CD4-positive, alpha-beta T cell treated with Interleukin-4 for 4 hours (primary cell): ENCODE measurements at regions not wholly inside any gene's neighbourhood (a gene's known extent, or its start where the extent isn't known, plus 50 kb on each side); places are given as distances from the start of the nearest gene placed in this dataset.

Experiments used
- DNase-seq: peaks from one replicate; pipeline ENCODE4 v3.0.0-alpha.2; 2020

DNA sequence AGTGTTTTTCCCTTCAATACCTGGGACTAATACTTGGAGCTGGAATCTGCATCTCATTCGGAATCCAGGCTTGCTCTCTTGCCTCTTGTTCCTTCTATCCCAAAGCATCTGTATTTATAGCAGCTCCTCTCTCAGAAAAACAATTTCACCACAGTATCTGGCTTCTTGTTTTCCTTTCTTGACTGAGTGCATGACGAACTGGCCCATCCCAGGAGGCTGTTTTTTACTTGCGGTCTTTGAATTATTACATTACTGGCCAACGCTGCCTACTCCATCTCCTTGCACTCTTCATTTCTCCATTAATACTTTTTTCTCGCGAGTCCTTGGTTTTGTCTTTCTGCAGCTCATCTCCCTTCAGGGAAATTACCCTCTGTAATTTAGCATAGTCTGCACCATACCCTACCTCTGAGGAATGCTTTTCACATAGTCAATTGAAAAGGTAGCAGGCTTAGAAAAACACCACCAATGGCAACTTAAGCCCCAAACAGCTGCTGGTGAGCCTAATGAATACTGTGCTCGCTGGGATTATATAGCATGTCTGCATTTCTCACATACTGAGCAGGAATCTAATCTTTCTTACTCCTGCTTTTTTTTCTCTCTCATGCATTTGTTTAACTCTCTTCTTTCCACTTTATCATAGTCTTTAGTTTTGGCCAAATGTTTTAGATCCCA is 277.4 kb upstream of the SESN3 start:
- DNase-seq: no peak

- DNase-seq: peak; percentile 5
Observed at GRCh38 chr11:95507794-95508193, 276.8 kb upstream of the SESN3 start.

DNA sequence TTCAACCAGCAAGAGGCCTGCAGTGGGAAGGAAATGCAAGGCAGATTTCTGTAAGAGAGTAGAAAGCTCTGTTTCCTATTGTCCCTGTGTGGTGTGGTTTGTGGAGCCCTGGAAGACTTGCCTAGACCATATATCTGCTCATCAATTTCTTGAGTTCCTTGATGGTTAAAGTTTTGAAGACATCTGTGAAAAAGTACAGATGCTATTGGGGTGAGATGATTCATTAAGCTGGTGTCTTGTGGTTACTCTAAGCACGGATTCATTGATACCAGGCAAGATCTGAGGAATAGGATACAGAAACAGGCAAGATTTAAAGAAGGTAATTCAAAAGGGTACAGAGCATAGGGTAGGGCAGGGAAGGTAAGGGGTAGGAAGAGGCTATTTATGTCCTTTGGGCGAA is 275.8 kb upstream of the SESN3 start:
- DNase-seq: no peak

- no peak for DNase-seq
Observed at GRCh38 chr11:95505927-95506426, 275.0 kb upstream of the SESN3 start.

DNA sequence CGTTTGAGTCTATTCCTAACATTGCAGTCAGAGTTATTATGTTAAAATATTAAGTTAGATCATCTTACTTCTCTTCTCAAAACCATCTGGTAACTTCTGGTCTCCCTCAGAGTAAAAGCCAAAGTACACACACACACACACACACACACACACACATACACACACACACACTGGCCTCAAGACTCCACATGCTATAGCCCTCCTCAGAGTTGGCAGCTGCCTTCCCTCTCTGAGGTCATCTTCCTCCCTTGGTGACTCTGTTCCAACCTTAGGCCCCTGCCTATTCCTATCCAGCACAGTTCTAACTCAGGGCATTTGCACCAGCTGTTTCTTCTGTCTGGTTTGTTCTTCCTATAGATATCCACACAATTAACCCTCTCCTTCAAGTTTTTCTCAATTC is 272.0 kb upstream of the SESN3 start:
- no peak for DNase-seq

- DNase-seq: no peak
Observed at GRCh38 chr11:95502522-95502921, 271.5 kb upstream of the SESN3 start.

DNA sequence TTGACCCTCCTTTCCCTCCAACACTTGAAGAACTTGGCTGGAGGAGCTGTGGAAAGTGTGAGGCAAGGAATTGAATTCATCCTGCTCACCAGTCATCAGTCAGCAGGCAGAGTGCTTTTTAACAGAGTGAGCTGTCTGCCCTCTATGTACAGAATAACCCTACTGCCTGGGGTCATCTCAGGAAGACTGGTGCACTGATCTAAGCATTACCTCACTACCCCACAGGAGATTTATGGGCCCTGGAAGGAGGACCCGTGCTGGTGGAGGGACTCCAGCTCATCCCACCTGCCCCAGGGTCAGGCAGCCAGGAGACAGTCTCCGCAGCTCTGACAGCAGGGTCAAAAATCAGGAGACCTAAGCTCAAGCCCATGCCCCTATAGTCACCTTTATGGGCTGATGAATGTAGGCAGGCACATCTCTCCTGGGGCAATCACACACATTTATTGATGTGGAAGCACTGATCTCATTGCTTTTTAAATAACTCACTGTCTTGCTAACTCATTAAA is 270.8 kb upstream of the SESN3 start:
- DNase-seq: no peak

DNA sequence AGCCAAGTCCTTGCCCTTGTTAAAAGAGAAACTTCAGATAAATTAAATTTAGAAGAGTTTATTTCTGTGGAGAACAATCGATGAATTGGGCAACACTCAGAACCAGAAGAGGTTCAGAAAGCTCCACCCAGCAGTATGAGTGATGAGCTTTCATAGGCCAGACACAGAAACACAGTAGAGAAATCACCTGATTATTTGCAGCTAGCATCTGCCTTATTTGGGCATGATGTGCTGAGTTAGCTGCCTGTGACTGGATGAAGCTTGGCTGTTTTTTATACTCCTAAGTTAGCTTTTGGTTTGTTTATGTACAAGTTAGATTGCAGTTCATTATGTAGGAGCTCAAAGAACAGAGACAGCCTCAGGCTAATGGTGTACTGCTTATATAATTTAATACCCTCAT is 269.5 kb upstream of the SESN3 start:
- DNase-seq: no peak

- no peak for DNase-seq
Observed at GRCh38 chr11:95499516-95500135, 268.6 kb upstream of the SESN3 start.

DNA sequence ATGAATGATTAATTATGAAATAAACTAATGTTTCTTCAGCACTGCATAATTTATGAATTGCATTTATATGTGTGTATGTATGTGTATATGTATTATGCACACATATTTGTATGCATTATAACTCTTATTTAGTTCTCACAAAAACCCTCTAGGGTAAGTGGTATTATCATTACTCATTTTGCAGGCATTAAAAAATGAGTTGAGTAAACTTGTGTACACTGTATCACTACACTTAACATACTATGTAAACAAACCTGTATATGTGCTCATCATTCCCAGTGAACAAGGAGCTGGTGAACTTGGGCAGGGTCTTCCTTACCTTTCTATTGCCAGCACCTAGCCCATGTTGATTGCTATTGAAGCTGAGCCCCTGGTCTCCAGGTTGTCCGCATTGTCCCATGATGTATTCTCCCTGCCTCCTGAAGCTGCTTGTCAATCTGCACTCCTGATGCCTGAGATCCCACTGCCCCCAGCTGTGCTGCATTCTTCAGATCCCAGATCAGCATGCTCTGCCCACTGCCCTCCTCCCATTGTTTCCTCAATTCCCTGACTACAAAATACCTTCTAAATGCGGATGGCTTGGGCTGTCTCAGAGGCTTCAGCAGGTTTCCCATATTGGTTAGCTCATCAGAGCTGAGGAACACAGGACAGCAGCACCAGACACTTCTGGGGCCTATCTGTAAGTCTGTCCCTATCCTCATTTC is 267.9 kb upstream of the SESN3 start:
- DNase-seq: no peak

GRCh38 chr11:95496901-95497300 is 265.9 kb upstream of the SESN3 start:
- no peak for DNase-seq

- DNase-seq: no peak
Observed at GRCh38 chr11:95495706-95496105, 264.7 kb upstream of the SESN3 start.

DNA sequence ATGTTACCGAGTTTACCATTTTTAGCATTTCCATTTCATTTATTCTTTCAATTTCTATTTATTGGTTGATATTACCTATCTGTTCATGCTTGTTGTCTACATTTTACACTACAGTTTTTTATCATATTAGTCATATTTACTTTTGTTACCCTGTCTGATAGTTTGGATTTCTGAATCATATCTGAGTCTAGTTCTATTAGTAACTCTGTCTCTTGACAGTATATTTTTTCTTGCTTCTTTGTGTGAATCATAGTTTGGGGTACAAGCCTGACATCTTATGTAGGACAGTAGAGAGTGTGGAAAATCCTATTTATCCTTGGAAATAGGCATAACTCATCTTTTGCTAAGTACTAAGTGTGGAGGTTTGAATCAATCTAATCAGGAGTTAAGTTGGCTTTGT is 263.9 kb upstream of the SESN3 start:
- no peak for DNase-seq

DNA sequence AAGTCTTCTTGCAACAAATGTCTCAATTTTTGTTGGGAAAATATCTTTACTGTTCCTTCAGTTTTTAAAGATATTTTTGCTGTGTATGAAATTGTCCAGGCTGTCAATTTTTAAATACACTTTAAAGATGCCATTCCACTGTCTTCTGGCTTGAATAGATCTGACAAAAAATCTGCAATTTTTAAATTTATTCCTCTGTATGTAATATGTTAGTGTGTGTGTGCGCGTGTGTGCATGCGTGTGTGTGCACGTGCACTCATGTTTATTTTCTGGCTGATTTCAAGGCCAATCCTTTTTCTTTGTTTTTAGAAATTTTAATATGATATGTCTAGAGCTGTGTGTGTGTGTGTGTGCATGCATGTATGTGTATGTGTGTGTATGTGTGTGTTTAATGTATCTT is 263.2 kb upstream of the SESN3 start:
- DNase-seq: no peak

DNA sequence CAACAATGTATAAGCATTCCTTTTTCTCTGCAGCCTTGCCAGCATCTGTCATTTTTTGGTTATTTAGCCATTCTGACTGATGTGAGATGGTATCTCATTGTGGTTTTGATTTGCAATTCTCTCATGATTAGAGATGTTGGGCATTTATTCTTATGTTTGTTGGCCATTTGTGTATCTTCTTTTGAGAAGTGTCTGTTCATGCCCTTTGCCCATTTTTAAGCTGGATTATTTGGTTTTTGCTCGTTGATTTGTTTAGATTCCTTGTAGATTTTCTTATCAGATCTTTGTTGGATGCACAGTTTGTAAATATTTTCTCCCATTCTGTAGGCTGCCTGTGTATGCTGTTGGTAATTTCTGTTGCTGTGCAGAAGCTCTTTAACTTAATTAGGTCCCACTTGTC is 259.6 kb upstream of the SESN3 start:
- no peak for DNase-seq

- DNase-seq: no peak
Observed at GRCh38 chr11:95487938-95488337, 256.9 kb upstream of the SESN3 start.

- DNase-seq: no peak
Observed at GRCh38 chr11:95487391-95487790, 256.4 kb upstream of the SESN3 start.

DNA sequence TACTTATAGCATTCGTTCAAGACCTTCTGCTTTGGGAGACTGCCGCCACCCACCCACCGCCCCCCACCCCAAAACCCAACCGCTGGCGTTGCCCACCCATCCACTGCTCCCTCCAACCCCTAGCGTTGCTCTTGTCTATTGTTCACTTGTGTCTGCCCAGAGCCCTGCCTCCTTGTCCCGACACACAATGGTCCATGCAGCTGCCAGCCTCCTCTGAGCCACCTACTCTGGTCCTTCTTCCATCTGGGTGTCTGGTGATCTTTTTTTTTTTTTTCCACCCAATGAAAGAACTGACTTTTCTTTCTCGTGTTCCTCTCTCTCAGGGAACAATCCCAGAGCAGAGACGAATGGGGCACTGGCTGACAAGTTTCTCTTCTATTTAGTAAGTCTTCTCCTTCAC is 256.0 kb upstream of the SESN3 start:
- DNase-seq: no peak

- DNase-seq: no peak
Observed at GRCh38 chr11:95486466-95486865, 255.5 kb upstream of the SESN3 start.

DNA sequence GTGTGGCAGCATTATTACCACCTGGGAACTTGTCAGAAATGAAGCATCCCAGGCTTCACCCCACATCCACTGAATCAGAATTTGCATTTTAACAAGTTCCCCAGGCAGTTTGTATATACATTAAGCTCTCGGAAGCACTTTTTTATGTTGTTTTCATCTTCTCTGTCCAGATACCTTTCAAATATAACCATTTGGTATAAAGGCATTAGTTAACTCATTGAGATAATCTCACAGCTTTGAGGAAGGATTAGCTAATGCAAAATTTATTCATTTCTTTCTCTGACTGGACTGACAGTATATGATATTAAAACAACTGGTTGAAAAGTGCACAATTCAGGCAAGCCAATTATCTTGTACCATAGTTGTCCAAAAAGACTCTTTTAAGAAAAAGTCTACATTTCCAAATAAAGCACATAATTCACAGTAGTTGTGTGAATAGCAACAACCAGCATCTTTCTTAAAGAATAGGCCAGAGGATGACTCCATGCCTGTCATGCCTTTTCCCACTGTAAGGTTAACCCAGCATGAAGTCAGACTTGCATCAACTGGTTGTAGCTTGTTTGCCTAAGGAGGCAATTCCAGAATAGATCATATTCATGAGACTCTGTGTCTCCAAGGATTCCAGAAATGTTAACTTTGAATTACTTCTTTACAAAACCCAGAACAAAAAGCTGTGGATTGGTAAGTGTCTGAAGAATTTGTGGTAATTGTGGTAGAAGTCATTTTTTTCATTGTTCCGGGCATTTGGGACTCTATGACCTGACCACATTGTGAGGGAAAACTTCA is 254.3 kb upstream of the SESN3 start:
- DNase-seq: no peak

DNA sequence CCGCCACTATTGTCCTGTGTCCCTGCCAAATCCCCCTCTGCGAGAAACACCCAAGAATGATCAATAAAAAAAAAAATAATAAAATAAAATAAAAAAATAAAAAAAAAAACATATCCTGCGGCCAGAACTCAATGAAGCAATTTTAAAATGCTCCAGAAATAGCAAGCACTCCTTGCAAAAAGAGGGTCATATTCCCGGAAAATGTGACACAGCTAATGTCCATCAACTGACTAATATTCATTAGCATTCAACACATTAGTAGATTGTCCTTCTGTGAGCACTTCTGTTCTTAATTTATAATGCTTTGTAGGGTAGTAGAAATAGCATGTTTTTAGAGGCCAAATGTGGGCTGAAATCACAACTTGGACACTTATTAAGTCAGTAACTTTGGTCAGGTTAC is 252.3 kb upstream of the SESN3 start:
- DNase-seq: no peak

GRCh38 chr11:95478003-95478402 is 247.0 kb upstream of the SESN3 start:
- DNase-seq: no peak

- DNase-seq: no peak
Observed at GRCh38 chr11:95469258-95469657, 238.3 kb upstream of the SESN3 start.
